ENCODE measurements at regions not wholly inside any gene's neighbourhood (a gene's known extent, or its start where the extent isn't known, plus 50 kb on each side); places are given as distances from the start of the nearest gene placed in this dataset.

GRCh38 chr1:116826818-116827606 is 72.8 kb downstream of the CD2 start:
- ChIA-PET CTCF (no interaction called here), POLR2A (ENCODE audit: low non-redundant PET) (no interaction called here)
- no TSS peak for BruUV-seq (replicated peaks)

GRCh38 chr1:116827607-116828105 is 73.4 kb downstream of the CD2 start:
- Histone ChIP-seq H3K36me3 (ENCODE audit: insufficient read depth, low read length, poor library complexity, severe bottlenecking) (no peaks in the 10 kb centered on the region), H3K27me3 (replicated peaks; ENCODE audit: insufficient read depth, low read depth, low read length, poor library complexity) (no peaks in the 10 kb centered on the region), H3K4me1 (ENCODE audit: insufficient read depth, low read length, poor library complexity, severe bottlenecking) (peaks cover 19% of the 10 kb centered on the region), H3K9me3 (ENCODE audit: low read depth, low read length, poor library complexity, severe bottlenecking) (no peaks in the 10 kb centered on the region), H3K4me3 (ENCODE audit: low read depth, low read length, poor library complexity, severe bottlenecking) (no peak overlapping the region), H3K27ac (ENCODE audit: low read depth, low read length, poor library complexity, severe bottlenecking) (no peak overlapping the region)
- DNase-seq (ENCODE audit: low spot score) = no peak
- CTCF ChIA-PET = no interaction called here
- TF ChIP-seq EZH2 (IDR thresholded peaks at IDR 0.05; ENCODE audit: borderline replicate concordance, low read depth, low read length, poor library complexity, severe bottlenecking) = no peak
- TF ChIP-seq CTCF (conservative IDR thresholded peaks at IDR 0.05; ENCODE audit: low read depth, low read length) = no peak
- no TSS peak for BruUV-seq (replicated peaks)
- POLR2A ChIA-PET (ENCODE audit: low non-redundant PET) = no interaction called here
- intact Hi-C loops (cut with micrococcal nuclease; ENCODE audit: unreplicated experiment) = no loop called here

More at GRCh38 chr1:116826818-116827606, 72.8 kb downstream of the CD2 start:
- intact Hi-C loops (cut with micrococcal nuclease; ENCODE audit: unreplicated experiment) = no loop called here
- peak; percentile 67 for DNase-seq (ENCODE audit: low spot score)
- Histone ChIP-seq H3K4me1 (ENCODE audit: insufficient read depth, low read length, poor library complexity, severe bottlenecking) (peaks cover 19% of the 10 kb centered on the region), H3K4me3 (ENCODE audit: low read depth, low read length, poor library complexity, severe bottlenecking) (no peak overlapping the region), H3K36me3 (ENCODE audit: insufficient read depth, low read length, poor library complexity, severe bottlenecking) (no peaks in the 10 kb centered on the region), H3K9me3 (ENCODE audit: low read depth, low read length, poor library complexity, severe bottlenecking) (no peaks in the 10 kb centered on the region), H3K27me3 (replicated peaks; ENCODE audit: insufficient read depth, low read depth, low read length, poor library complexity) (no peaks in the 10 kb centered on the region), H3K27ac (ENCODE audit: low read depth, low read length, poor library complexity, severe bottlenecking) (peak overlapping the region; percentile 10)
- TF ChIP-seq CTCF (conservative IDR thresholded peaks at IDR 0.05; ENCODE audit: low read depth, low read length) = no peak
- TF ChIP-seq EZH2 (IDR thresholded peaks at IDR 0.05; ENCODE audit: borderline replicate concordance, low read depth, low read length, poor library complexity, severe bottlenecking) = no peak

GRCh38 chr1:116832308-116832931 is 77.3 kb upstream of the PTGFRN start:
- no peak for DNase-seq (ENCODE audit: low spot score)
- POLR2A ChIA-PET (ENCODE audit: low non-redundant PET) = no interaction called here
- intact Hi-C loops (cut with micrococcal nuclease; ENCODE audit: unreplicated experiment) = no loop called here
- no peaks in the 10 kb centered on the region for H3K9me3 ChIP-seq (ENCODE audit: low read depth, low read length, poor library complexity, severe bottlenecking)
- CTCF ChIA-PET = no interaction called here
- no peaks in the 10 kb centered on the region for H3K36me3 ChIP-seq (ENCODE audit: insufficient read depth, low read length, poor library complexity, severe bottlenecking)
- H3K4me3 ChIP-seq (ENCODE audit: low read depth, low read length, poor library complexity, severe bottlenecking) = no peak overlapping the region
- H3K27me3 ChIP-seq (replicated peaks; ENCODE audit: insufficient read depth, low read depth, low read length, poor library complexity) = no peaks in the 10 kb centered on the region
- TF ChIP-seq CTCF (conservative IDR thresholded peaks at IDR 0.05; ENCODE audit: low read depth, low read length) (no peak), EZH2 (IDR thresholded peaks at IDR 0.05; ENCODE audit: borderline replicate concordance, low read depth, low read length, poor library complexity, severe bottlenecking) (no peak)
- H3K27ac ChIP-seq (ENCODE audit: low read depth, low read length, poor library complexity, severe bottlenecking) = no peak overlapping the region
- BruUV-seq (replicated peaks) = no TSS peak
- no peaks in the 10 kb centered on the region for H3K4me1 ChIP-seq (ENCODE audit: insufficient read depth, low read length, poor library complexity, severe bottlenecking)
